Upper lobe of right lung (tissue), 1 donor: ENCODE measurements at regions not wholly inside any gene's neighbourhood (a gene's known extent, or its start where the extent isn't known, plus 50 kb on each side); places are given as distances from the start of the nearest gene placed in this dataset.

Source experiments
- ATAC-seq: fragments of 200-7000 bp; cut with Tn5 transposase; one replicate; pipeline ENCODE4 v1.9.1; 2020; ENCODE audit warnings: mild to moderate bottlenecking, moderate library complexity
- DNase-seq: peaks from one replicate; pipeline ENCODE4 v3.0.0-alpha.2; 2020
- H3K27ac ChIP-seq: fragments of 200-600 bp; one replicate; pipeline ENCODE4 v1.8.0; 2022
- H3K27me3 ChIP-seq: fragments of 200-600 bp; one replicate; pipeline ENCODE4 v1.8.0; 2022; ENCODE audit warnings: mild to moderate bottlenecking
- H3K36me3 ChIP-seq: fragments of 200-600 bp; one replicate; pipeline ENCODE4 v1.8.0; 2022
- H3K4me1 ChIP-seq: fragments of 200-600 bp; one replicate; pipeline ENCODE4 v1.8.0; 2022
- H3K4me3 ChIP-seq: fragments of 200-600 bp; one replicate; pipeline ENCODE4 v1.8.0; 2022; ENCODE audit warnings: mild to moderate bottlenecking
- H3K9me3 ChIP-seq: fragments of 200-600 bp; one replicate; pipeline ENCODE4 v1.8.0; 2022
- intact Hi-C: fragments of 100-400 bp; cut with DNase I; formaldehyde crosslinking; loops from one replicate; pipeline ENCODE4 v1.11.0; 2022
- TF ChIP-seq, protein P1 (sequence below): fragments of 200-600 bp; IDR thresholded peaks from one replicate; pipeline ENCODE4 v1.8.0; 2022; ENCODE audit warnings: antibody characterized with exemption
- donor health status: DM: no; HTN: yes; CAD: no; lungs with severe emphysema.

DNA sequence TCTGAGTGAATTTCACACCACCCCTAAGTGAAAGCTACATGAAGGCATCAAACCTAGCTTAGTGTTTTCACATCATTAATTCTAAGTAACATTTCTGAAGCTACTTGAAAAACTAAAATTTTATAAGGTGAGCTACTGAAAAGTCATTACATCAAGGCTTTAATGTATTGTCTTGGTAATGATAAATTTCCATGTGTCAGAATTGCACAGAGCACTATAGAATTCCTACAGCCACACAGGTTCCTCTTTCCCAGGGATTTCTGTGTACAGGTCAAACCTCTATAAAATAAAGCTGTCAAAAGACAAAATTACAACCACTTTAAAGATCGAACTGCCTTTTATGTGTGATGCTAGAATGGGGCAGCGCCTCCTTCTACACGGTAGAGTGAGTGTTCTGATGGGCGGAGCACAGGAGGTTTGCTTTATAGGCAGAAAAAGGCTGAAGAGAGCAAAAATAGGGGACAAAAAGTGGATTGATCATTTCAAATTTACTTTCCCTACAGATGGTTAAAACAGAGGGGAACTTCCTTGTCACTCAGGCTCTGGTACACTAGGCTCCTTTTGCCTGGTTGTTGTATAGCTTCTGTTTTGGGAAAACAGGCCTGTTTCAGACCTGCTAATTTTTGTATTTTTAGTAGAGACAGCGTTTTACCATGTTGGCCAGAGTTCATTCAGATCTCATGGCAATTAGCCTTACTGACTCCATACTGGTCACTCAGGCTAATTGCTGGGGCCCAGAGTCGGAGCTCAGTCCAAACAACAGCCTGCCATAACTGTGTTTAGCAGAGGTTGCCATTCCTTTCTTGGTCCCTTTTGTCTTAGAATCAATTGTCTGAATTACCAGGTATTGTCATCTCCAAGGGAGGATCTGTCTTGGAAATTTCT, 102.5 kb upstream of the BASP1 start:
- DNase-seq = no peak
- H3K4me3 ChIP-seq = no peak overlapping the region
- H3K4me1 ChIP-seq = peaks cover 5% of the 10 kb centered on the region
- intact Hi-C loops = no loop called here
- no peak overlapping the region for H3K27ac ChIP-seq
- no peaks in the 10 kb centered on the region for H3K36me3 ChIP-seq
- TF ChIP-seq, protein P1, sequence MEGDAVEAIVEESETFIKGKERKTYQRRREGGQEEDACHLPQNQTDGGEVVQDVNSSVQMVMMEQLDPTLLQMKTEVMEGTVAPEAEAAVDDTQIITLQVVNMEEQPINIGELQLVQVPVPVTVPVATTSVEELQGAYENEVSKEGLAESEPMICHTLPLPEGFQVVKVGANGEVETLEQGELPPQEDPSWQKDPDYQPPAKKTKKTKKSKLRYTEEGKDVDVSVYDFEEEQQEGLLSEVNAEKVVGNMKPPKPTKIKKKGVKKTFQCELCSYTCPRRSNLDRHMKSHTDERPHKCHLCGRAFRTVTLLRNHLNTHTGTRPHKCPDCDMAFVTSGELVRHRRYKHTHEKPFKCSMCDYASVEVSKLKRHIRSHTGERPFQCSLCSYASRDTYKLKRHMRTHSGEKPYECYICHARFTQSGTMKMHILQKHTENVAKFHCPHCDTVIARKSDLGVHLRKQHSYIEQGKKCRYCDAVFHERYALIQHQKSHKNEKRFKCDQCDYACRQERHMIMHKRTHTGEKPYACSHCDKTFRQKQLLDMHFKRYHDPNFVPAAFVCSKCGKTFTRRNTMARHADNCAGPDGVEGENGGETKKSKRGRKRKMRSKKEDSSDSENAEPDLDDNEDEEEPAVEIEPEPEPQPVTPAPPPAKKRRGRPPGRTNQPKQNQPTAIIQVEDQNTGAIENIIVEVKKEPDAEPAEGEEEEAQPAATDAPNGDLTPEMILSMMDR = no peak
- no peak for ATAC-seq
- no peaks in the 10 kb centered on the region for H3K9me3 ChIP-seq
- H3K27me3 ChIP-seq = no peaks in the 10 kb centered on the region

DNA sequence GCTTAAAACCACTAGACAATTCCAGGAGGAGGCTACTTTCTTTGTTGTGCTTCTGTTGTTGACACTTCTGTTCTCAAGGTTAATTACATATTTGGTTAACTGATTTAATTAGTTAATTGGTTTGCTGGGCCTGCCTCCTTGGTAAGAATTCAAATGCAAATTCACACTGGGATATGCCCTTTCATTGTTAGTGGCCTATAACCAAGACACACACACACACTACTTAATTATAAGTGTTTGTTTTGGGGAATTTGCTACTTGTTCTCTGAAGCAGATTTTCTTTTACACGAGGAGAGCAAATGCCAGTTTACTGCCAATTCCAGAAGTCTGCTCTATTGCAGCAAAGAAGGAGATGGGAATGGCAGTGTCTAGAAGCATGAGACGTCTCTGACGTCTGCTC, 101.6 kb upstream of the BASP1 start:
- Histone ChIP-seq H3K27ac (no peak overlapping the region), H3K36me3 (no peaks in the 10 kb centered on the region), H3K4me3 (no peak overlapping the region), H3K4me1 (peaks cover 5% of the 10 kb centered on the region), H3K9me3 (no peaks in the 10 kb centered on the region), H3K27me3 (no peaks in the 10 kb centered on the region)
- ATAC-seq (no peak), DNase-seq (no peak)
- TF ChIP-seq, protein P1 = no peak
- intact Hi-C loops = no loop called here

DNA sequence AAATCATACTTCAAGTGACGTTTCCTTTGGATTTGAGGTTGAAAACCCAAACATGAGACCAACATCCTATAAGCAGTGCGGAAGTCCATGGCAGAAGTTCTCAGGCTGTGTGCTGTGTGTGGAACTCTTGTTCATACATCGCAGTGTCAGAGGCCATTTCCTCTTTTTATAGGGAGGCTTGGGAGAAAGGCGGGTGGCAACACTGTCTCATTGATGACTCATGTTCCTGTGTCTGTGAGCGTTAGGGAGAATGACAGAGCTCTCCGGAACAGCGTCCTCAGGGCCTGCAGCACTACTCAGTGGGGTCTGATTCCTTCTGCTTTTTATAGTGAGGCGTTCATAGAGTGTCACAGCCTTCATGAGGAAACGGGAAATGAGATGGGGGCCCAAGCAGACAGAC, 98.8 kb upstream of the BASP1 start:
- intact Hi-C loops = no loop called here
- ATAC-seq (peak; percentile 98), DNase-seq (no peak)
- TF ChIP-seq, protein P1 = no peak
- Histone ChIP-seq H3K36me3 (no peaks in the 10 kb centered on the region), H3K27ac (peak overlapping the region; percentile 42), H3K4me1 (peaks cover 5% of the 10 kb centered on the region), H3K4me3 (no peak overlapping the region), H3K27me3 (no peaks in the 10 kb centered on the region), H3K9me3 (no peaks in the 10 kb centered on the region)

DNA sequence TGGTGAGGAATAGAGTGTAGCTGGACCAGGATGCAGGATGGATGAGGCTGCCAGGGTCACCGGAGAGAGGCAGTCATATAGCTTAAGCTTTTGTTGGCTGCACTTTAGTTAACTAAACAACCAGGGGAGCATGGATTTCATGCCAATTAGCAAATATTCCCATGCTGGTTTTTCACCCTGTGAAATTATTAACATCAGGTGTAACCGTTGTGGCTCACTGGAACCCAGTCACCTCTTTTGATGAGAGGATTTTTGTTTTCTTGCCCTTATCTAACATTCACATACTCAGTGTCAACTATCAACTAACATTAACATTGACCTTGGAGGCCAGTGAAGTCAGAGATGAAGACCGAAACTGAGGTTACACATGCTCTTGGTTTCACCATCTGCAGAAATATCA, 97.2 kb upstream of the BASP1 start:
- no peak for ATAC-seq
- no peak overlapping the region for H3K27ac ChIP-seq
- intact Hi-C loops = no loop called here

DNA sequence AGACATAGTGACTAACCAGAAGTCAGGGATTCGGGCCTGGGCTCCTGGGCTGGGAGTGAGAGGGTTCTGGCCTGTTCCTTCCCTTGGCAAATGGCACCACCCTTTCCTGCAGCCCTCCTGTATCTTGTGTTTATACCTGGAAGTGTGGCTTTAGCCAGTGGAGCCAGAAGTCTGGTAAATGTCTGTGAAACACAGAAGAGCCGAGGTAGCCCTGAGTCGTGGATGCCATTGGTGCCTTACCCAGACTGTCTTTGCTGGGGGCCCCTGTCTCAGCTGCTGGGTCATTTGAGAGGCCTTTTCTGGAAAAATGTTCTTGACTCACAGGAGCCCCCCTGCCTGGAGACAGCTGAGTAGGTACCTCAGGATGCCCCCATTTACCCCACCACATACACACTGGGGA, 95.7 kb upstream of the BASP1 start:
- TF ChIP-seq, protein P1 = no peak
- DNase-seq (no peak), ATAC-seq (no peak)
- Histone ChIP-seq H3K36me3 (no peaks in the 10 kb centered on the region), H3K4me1 (peaks cover 5% of the 10 kb centered on the region), H3K27ac (no peak overlapping the region), H3K4me3 (no peak overlapping the region), H3K27me3 (no peaks in the 10 kb centered on the region), H3K9me3 (no peaks in the 10 kb centered on the region)
- intact Hi-C loops = no loop called here

More for the DNA sequence above, 97.2 kb upstream of the BASP1 start:
- Histone ChIP-seq H3K9me3 (no peaks in the 10 kb centered on the region), H3K4me1 (peaks cover 5% of the 10 kb centered on the region), H3K4me3 (no peak overlapping the region), H3K27me3 (no peaks in the 10 kb centered on the region), H3K36me3 (no peaks in the 10 kb centered on the region)
- DNase-seq = no peak
- TF ChIP-seq, protein P1 = no peak
